Vagina (tissue), 2 donors: ENCODE measurements at regions not wholly inside any gene's neighbourhood (a gene's known extent, or its start where the extent isn't known, plus 50 kb on each side); places are given as distances from the start of the nearest gene placed in this dataset.

ENCODE experiments used
- CTCF ChIP-seq, 3 experiments: fragments of 450-650 bp in 2 of 3; fragments of 200-600 bp in 1 of 3; sonication (generic) in 1 of 3; IDR thresholded peaks; one replicate each; pipeline ENCODE4 v1.5.1; 2017 to 2019; ENCODE audit warnings: antibody characterized with exemption in 3 of 3, mild to moderate bottlenecking in 2 of 3, moderate library complexity in 2 of 3
- POLR2AphosphoS5 ChIP-seq, 2 donors: sonication (generic); formaldehyde crosslinking; IDR thresholded peaks; one replicate each; pipeline ENCODE4 v1.9.0; 2017; ENCODE audit warnings: antibody characterized with exemption in 2 of 2, mild to moderate bottlenecking in 2 of 2, low read depth in 1 of 2; ENCODE audit not compliant: insufficient read depth in 1 of 2

- no peak for TF ChIP-seq CTCF (IDR thresholded peaks at IDR 0.05)
- TF ChIP-seq POLR2AphosphoS5 (IDR thresholded peaks at IDR 0.05; ENCODE audit: insufficient read depth in 1 of 2, low read depth in 1 of 2): no peak
Measured at GRCh38 chr22:48780597-48781277, 1046.9 kb downstream of the BRD1 start.
